Activated CD4-positive, alpha-beta memory T cell treated with anti-CD3 and anti-CD28 coated beads for 36 hours (primary cell): ENCODE measurements at regions not wholly inside any gene's neighbourhood (a gene's known extent, or its start where the extent isn't known, plus 50 kb on each side); places are given as distances from the start of the nearest gene placed in this dataset.

Experiments used
- CTCF ChIA-PET: fragments of 350-600 bp; sonication (Branson Sonifier 250); formaldehyde crosslinking; loops from one replicate; lab custom pipeline; 2021; ENCODE audit warnings: antibody characterized with exemption, inconsistent platforms; lab: Charles Lee
- POLR2A ChIA-PET: fragments of 350-600 bp; sonication (Branson Sonifier 250); formaldehyde crosslinking; loops from one replicate; lab custom pipeline; 2021; ENCODE audit warnings: antibody characterized with exemption; lab: Charles Lee
- DNase-seq: peaks from one replicate; pipeline ENCODE4 v3.0.0-alpha.2; 2020
- H3K27ac Mint-ChIP-seq: one replicate; pipeline ENCODE4 v1.8.0; 2021; ENCODE audit warnings: mixed read lengths
- H3K27me3 Mint-ChIP-seq: one replicate; pipeline ENCODE4 v1.8.0; 2021; ENCODE audit warnings: mixed read lengths
- H3K36me3 Mint-ChIP-seq: one replicate; pipeline ENCODE4 v1.8.0; 2021; ENCODE audit warnings: mixed read lengths
- H3K4me1 Mint-ChIP-seq: one replicate; pipeline ENCODE4 v1.8.0; 2021; ENCODE audit warnings: low read depth, mixed read lengths
- H3K4me3 Mint-ChIP-seq: one replicate; pipeline ENCODE4 v1.8.0; 2021; ENCODE audit warnings: mild to moderate bottlenecking, mixed read lengths
- H3K9me3 Mint-ChIP-seq: one replicate; pipeline ENCODE4 v1.8.0; 2021; ENCODE audit warnings: mixed read lengths
- intact Hi-C: fragments of 100-400 bp; cut with micrococcal nuclease; formaldehyde crosslinking; loops from one replicate; pipeline ENCODE4 v1.15.1; 2023

DNA sequence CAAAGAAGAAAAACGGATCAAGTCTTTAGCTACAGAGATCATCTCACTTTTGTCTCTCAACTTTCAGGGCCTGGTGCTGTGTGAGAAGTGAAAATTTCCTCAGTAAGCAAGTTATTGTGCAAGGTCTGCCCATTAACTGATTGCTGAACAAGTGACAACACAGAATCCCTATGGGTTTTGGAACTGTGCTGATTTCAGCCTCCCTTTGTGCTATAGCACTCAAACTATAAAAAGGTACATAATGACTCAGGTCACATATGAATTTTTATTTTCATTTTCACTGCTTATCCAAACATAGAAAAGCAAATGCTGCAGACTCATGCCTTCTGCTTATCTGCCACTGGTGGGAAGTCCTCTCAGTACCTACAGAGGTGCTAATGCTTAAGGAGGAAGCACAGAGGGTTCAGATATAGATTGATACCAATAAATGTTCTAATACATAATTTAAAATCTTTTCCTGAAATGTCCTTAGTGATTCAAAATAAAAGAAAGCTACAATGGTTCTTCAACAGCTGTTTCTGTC is 576.2 kb upstream of the CT83 start:
- no peak overlapping the region for H3K4me3 Mint-ChIP-seq
- intact Hi-C loops, result no loop called here
- ChIA-PET POLR2A (no interaction called here), CTCF (no interaction called here)
- peaks cover 2% of the 10 kb centered on the region for H3K9me3 Mint-ChIP-seq
- DNase-seq, result no peak
- H3K27ac Mint-ChIP-seq, result no peak overlapping the region
- no peaks in the 10 kb centered on the region for H3K36me3 Mint-ChIP-seq
- no peaks in the 10 kb centered on the region for H3K27me3 Mint-ChIP-seq
- no peaks in the 10 kb centered on the region for H3K4me1 Mint-ChIP-seq

DNA sequence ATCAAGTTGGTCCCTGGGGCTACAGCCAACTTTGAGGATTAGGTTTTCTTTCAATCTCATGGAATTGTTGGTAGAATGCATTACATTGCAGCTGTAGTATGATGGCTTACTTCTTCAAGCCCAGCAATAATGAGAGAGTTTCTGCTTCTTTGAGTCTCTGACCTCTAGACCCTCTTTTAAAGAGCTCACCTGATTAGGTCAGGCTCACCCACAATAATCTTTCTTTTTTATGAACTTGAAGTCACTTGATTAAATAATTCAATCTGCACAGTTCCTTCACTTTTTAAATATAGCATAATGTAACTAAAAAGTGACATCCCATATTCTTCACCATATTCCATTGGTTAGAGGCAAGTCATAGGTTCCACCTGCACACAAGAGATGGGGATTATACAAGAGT is 547.5 kb upstream of the CT83 start:
- Mint-ChIP-seq H3K4me1 (no peaks in the 10 kb centered on the region), H3K9me3 (peaks cover 5% of the 10 kb centered on the region), H3K27ac (no peak overlapping the region), H3K4me3 (no peak overlapping the region), H3K27me3 (no peaks in the 10 kb centered on the region), H3K36me3 (no peaks in the 10 kb centered on the region)
- no peak for DNase-seq
- ChIA-PET POLR2A (no interaction called here), CTCF (no interaction called here)
- intact Hi-C loops, result no loop called here

DNA sequence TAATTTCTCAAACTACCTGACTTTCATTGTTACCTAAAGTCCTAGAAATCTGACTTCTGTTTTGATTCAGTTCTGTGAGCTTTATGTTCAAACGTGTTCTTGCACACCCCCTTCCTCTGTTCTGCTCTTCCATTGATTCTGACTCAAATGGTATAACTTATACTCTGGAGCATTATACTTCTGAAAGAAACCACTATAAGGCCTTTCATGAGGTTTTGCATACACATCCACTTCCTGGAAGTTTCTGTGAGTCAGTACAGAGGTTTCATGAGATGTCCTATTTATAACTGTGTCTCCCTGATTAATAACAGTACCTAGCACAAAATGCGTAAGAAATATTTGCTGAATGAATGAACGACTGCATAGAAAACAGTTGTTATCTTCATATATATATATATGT is 540.2 kb upstream of the CT83 start:
- no peaks in the 10 kb centered on the region for H3K36me3 Mint-ChIP-seq
- no peak overlapping the region for H3K27ac Mint-ChIP-seq
- H3K27me3 Mint-ChIP-seq, result no peaks in the 10 kb centered on the region
- ChIA-PET CTCF (no interaction called here), POLR2A (no interaction called here)
- intact Hi-C loops, result no loop called here
- peaks cover 2% of the 10 kb centered on the region for H3K9me3 Mint-ChIP-seq
- H3K4me3 Mint-ChIP-seq, result no peak overlapping the region
- H3K4me1 Mint-ChIP-seq, result no peaks in the 10 kb centered on the region
- no peak for DNase-seq

DNA sequence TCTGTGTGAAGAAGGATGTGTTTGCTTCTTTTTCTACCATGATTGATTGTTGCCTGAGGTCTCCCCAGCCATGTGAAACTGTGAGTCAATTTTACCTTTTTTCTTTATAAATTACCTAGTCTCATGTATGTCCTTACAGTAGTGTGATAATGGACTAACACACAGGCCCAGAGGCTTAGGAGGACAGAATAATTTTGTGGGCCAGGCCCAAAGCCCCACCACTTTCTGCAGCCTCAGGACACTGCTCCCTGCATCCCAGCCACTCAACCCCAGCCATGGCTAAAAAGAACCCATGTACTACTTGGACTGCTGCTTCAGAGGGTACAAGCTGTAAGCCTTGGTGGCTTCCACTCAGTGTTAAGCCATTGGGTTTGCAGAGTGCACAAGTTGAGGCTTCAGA is 512.7 kb upstream of the CT83 start:
- no peaks in the 10 kb centered on the region for H3K27me3 Mint-ChIP-seq
- no peak overlapping the region for H3K27ac Mint-ChIP-seq
- intact Hi-C loops, result no loop called here
- ChIA-PET CTCF (no interaction called here), POLR2A (no interaction called here)
- H3K36me3 Mint-ChIP-seq, result no peaks in the 10 kb centered on the region
- no peaks in the 10 kb centered on the region for H3K4me1 Mint-ChIP-seq
- no peak for DNase-seq
- H3K9me3 Mint-ChIP-seq, result peaks cover 4% of the 10 kb centered on the region
- no peak overlapping the region for H3K4me3 Mint-ChIP-seq

DNA sequence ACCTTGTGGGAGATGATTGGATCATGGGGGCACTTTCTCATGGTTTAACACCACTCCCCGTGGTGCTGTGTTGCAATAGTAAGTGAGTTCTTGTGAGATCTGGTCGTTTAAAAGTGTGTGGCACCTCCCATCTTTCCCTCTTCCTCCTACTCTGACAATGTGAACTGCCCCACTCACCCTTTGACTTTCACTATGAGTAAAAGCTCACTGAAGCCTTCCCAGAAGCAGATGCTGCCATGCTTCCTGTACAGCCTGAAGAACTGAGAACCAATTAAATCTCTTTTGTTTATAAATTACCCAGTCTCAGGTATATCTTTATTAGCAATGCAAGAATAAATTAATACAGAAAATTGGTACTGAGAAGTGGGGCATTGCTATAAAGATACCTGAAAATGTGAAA is 509.6 kb upstream of the CT83 start:
- Mint-ChIP-seq H3K36me3 (no peaks in the 10 kb centered on the region), H3K27me3 (no peaks in the 10 kb centered on the region), H3K27ac (no peak overlapping the region), H3K4me3 (no peak overlapping the region), H3K4me1 (no peaks in the 10 kb centered on the region), H3K9me3 (no peaks in the 10 kb centered on the region)
- ChIA-PET POLR2A (no interaction called here), CTCF (no interaction called here)
- DNase-seq, result no peak
- intact Hi-C loops, result no loop called here

DNA sequence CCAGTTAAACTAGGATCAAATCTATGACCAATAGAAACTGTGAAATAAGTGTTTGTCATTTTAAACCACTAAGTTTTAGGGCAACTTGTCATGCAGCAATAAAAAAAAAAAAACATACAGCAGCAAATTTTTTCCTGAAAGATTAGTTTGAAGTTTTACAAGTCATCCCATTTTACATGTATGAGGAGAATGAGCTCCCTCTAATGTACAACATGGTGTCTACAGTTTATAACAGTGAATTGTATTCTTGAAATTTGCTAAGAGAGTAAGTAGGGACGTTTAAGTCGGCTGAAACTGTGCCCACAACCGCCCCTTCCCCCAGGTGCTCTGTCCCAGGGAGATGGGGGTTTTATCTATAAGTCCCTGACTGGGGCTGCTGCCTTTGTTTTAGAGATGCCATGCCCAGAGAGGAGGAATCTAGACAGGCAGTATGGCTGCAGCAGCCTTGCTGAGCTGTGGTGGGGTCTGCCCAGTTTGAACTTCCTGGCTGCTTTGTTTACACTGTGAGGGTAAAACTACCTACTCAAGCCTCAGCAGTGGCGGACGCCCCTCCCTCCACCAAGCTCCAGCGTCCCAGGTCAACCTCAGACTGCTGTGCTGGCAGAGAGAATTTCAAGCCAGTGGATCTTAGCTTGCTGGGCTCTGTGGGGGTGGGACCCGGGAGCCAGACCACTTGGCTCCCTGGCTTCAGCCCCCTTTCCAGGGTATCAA is 499.3 kb upstream of the CT83 start:
- Mint-ChIP-seq H3K27ac (no peak overlapping the region), H3K4me1 (no peaks in the 10 kb centered on the region), H3K36me3 (no peaks in the 10 kb centered on the region), H3K4me3 (no peak overlapping the region), H3K27me3 (no peaks in the 10 kb centered on the region), H3K9me3 (no peaks in the 10 kb centered on the region)
- intact Hi-C loops, result no loop called here
- ChIA-PET POLR2A (no interaction called here), CTCF (no interaction called here)
- DNase-seq, result no peak

DNA sequence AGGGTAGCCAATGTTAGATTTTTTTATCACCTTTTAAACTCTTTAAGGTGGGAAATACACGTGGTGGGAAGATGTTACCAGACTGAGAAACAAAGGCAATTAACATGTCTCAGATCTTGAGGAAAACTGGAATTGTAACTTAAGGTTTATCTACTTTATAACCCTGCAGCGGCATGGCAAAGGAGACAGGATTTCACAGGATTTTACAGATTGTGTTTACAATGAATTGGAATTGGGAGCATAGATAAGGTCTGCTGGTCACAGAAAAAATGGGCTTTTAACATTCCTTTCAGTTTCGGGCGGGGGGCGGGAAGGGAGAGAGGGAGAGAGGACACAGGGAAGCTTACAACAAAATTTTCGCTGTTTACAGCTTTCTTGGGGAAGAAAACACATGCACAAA is 467.5 kb upstream of the CT83 start:
- intact Hi-C loops, result no loop called here
- no peak overlapping the region for H3K4me3 Mint-ChIP-seq
- H3K36me3 Mint-ChIP-seq, result no peaks in the 10 kb centered on the region
- ChIA-PET CTCF (no interaction called here), POLR2A (no interaction called here)
- no peaks in the 10 kb centered on the region for H3K4me1 Mint-ChIP-seq
- no peak for DNase-seq
- no peaks in the 10 kb centered on the region for H3K9me3 Mint-ChIP-seq
- no peak overlapping the region for H3K27ac Mint-ChIP-seq
- H3K27me3 Mint-ChIP-seq, result no peaks in the 10 kb centered on the region

DNA sequence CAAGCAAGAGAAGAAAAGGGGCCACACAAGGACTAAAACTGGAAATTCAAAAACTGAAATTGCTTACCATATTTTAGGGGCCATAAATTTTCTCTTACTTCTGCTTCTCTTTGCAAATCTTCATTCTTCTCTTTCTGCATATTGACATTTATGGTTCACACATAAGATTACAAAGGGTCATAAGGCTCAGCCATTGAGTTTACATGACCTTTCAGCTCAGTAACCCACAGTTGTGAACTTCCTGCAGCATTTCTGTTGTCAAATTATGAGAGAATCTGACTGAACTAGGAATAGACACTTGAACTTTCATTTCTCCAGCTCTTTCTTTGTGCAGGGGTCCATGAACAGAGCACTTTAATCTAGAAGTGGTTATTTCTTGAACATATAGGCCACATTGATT is 434.8 kb upstream of the CT83 start:
- no peaks in the 10 kb centered on the region for H3K36me3 Mint-ChIP-seq
- intact Hi-C loops, result loop anchor here (10.0 kb wide), 1 partner anchor 1037 kb away; no protein-coding TSS in a partner anchor

DNA sequence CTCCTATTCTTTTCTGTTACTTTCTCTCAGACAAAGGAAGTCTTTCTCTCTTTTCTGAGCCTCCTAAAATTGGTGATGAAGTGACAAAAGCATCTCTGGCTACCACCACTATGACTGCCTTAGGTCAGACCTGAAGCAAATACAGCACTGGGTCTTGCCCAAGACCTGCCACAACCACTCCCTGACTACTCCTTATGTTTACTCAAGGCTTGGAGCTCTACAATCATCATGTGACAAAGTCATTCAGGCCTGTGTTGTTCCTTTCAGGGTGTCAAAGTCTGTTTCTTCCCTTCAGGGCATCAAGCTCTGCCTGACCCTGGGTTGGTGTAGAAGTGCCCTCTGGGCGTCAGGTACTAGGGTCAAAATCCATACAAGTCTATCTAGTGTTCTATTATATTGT is 419.2 kb upstream of the CT83 start:
- no peak overlapping the region for H3K27ac Mint-ChIP-seq
- ChIA-PET CTCF (no interaction called here), POLR2A (no interaction called here)
- no peaks in the 10 kb centered on the region for H3K9me3 Mint-ChIP-seq
- H3K4me1 Mint-ChIP-seq, result no peaks in the 10 kb centered on the region
- H3K27me3 Mint-ChIP-seq, result no peaks in the 10 kb centered on the region
- no peaks in the 10 kb centered on the region for H3K36me3 Mint-ChIP-seq
- no peak for DNase-seq
- intact Hi-C loops, result no loop called here
- no peak overlapping the region for H3K4me3 Mint-ChIP-seq

More for the DNA sequence above, 434.8 kb upstream of the CT83 start:
- Mint-ChIP-seq H3K9me3 (peaks cover 3% of the 10 kb centered on the region), H3K27ac (no peak overlapping the region), H3K27me3 (no peaks in the 10 kb centered on the region), H3K4me1 (no peaks in the 10 kb centered on the region), H3K4me3 (no peak overlapping the region)
- CTCF ChIA-PET, result no interaction called here
- POLR2A ChIA-PET, result no interaction called here
- no peak for DNase-seq

DNA sequence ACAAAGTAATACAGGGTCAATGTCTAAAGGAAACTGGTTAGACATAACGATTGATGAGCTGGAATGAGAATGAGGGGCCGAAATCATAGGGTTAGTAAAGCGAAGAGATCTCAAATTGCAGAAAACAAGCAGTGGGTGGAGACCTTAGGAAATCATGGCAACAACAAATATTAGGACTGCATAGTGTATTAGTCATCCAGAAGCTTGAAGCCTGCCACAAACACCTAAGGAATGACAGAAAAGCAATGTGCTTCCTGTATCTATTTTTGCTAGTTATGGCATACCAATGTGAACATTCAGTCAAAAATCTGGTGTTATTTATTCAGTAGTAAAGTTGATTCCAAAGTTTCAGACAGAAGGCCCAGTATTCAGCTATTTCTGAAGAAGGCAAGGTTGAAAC is 410.9 kb upstream of the CT83 start:
- H3K27me3 Mint-ChIP-seq, result no peaks in the 10 kb centered on the region
- H3K4me3 Mint-ChIP-seq, result no peak overlapping the region
- no peaks in the 10 kb centered on the region for H3K4me1 Mint-ChIP-seq
- H3K9me3 Mint-ChIP-seq, result no peaks in the 10 kb centered on the region
- CTCF ChIA-PET, result no interaction called here
- no peak overlapping the region for H3K27ac Mint-ChIP-seq
- intact Hi-C loops, result no loop called here
- no peaks in the 10 kb centered on the region for H3K36me3 Mint-ChIP-seq
- DNase-seq, result no peak
- POLR2A ChIA-PET, result no interaction called here

DNA sequence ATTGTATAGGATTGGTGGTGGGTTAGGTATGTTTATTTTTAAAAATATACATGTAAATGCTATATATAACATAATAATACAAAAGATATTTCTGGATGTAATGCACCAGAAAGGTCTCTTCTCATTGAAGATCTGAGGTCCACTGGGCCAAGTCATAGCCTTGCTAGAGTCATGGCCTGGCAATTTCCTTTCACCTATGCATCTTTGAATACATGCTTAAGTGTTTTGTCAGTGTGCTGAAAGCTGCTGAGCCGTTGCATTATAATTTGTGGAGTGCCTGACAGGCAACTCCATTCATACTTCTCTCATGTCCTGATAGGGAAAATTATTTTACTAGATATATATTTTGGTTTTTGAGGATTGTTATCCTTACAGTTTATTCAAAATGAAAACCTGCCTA is 410.2 kb upstream of the CT83 start:
- Mint-ChIP-seq H3K4me1 (no peaks in the 10 kb centered on the region), H3K4me3 (no peak overlapping the region)
- POLR2A ChIA-PET, result no interaction called here

DNA sequence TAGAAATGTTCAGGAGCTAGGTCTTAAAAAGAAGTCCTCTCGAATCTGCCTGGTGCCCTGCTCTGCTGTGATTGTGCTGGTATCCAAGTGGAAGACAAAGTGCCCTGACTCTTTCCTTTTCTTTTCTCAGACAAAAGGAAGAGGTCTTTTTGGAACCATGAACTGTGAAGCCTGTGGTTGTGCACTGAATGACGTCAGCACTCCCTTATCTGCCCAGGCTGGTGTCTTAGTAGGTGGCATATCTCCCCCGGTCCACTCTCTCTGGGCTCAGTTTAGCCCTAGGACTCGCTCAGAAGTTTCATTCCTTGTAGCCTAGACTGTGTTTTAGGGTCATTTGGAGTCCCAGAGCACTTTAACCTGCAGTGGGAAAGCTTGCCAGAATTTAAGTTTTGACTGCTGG is 400.3 kb upstream of the CT83 start:
- Mint-ChIP-seq H3K27me3 (no peaks in the 10 kb centered on the region), H3K4me3 (no peak overlapping the region), H3K4me1 (no peaks in the 10 kb centered on the region), H3K9me3 (no peaks in the 10 kb centered on the region), H3K27ac (no peak overlapping the region), H3K36me3 (no peaks in the 10 kb centered on the region)
- intact Hi-C loops, result no loop called here
- ChIA-PET POLR2A (no interaction called here), CTCF (no interaction called here)
- no peak for DNase-seq

More for the DNA sequence above, 410.2 kb upstream of the CT83 start:
- H3K9me3 Mint-ChIP-seq, result no peaks in the 10 kb centered on the region
- no peaks in the 10 kb centered on the region for H3K27me3 Mint-ChIP-seq
- H3K27ac Mint-ChIP-seq, result no peak overlapping the region
- intact Hi-C loops, result no loop called here
- CTCF ChIA-PET, result no interaction called here
- no peak for DNase-seq
- H3K36me3 Mint-ChIP-seq, result no peaks in the 10 kb centered on the region

DNA sequence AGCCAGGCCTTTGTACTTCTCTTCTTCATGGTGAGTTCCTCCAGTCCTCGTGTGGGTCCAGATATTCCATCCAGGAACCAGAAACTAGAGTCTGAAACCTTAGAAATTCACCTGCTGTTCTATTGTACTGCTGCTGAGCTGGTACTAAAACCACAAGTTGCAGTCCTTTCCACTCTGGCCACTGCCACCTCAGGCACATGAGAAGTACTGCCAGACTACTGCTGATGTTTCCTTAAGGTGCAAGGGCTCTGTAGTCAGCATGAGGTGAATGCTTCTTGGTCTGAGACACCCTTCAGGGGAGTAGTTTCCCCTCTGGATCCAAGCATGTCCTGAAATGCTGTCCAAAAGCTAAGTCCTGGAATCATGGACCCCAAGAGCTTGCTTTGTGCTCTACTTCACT is 399.6 kb upstream of the CT83 start:
- Mint-ChIP-seq H3K27ac (no peak overlapping the region), H3K27me3 (no peaks in the 10 kb centered on the region), H3K36me3 (no peaks in the 10 kb centered on the region), H3K9me3 (no peaks in the 10 kb centered on the region), H3K4me3 (no peak overlapping the region), H3K4me1 (no peaks in the 10 kb centered on the region)
- POLR2A ChIA-PET, result no interaction called here
- CTCF ChIA-PET, result no interaction called here
- intact Hi-C loops, result no loop called here
- no peak for DNase-seq
